OCI-LY3 (cell line): ENCODE measurements at regions not wholly inside any gene's neighbourhood (a gene's known extent, or its start where the extent isn't known, plus 50 kb on each side); places are given as distances from the start of the nearest gene placed in this dataset.

Experiments
- H2AFZ ChIP-seq: fragments of 200-600, 300-600 bp; shearing (Covaris generic); 2 replicates; pipeline ENCODE4 v1.6.0; 2014; ENCODE audit warnings: antibody characterized with exemption, low read depth, low read length
- H3K27ac ChIP-seq: fragments of 200-600, 300-600 bp; sonication (generic); 2 replicates; pipeline ENCODE4 v1.5.1; 2014; ENCODE audit warnings: mild to moderate bottlenecking, low read length, moderate library complexity, mixed read lengths
- H3K27me3 ChIP-seq: fragments of 200-600, 300-600 bp; sonication (generic); 2 replicates; pipeline ENCODE4 v1.6.1; 2014; ENCODE audit warnings: low read depth, low read length, mixed read lengths
- H3K36me3 ChIP-seq: fragments of 200-600, 300-600 bp; sonication (generic); replicated peaks from 2 replicates; pipeline ENCODE3; 2014; ENCODE audit warnings: low read depth, low read length, mixed read lengths
- H3K4me1 ChIP-seq: fragments of 300-600, 200-600 bp; sonication (generic); 2 replicates; pipeline ENCODE4 v1.6.1; 2014; ENCODE audit warnings: low read length, mixed read lengths
- H3K4me2 ChIP-seq: fragments of 200-600, 300-600 bp; sonication (generic); 2 replicates; pipeline ENCODE4 v1.6.1; 2014; ENCODE audit warnings: low read length, mixed read lengths
- H3K4me3 ChIP-seq: fragments of 300-600, 200-600 bp; sonication (generic); 2 replicates; pipeline ENCODE4 v1.5.1; 2014; ENCODE audit warnings: antibody characterized with exemption, mild to moderate bottlenecking, low read length, moderate library complexity
- H3K79me2 ChIP-seq: fragments of 300-600, 200-600 bp; shearing (Covaris generic); 2 replicates; pipeline ENCODE4 v1.6.1; 2014; ENCODE audit warnings: mild to moderate bottlenecking, low read length, mixed read lengths
- H3K9ac ChIP-seq: fragments of 300-600, 200-600 bp; shearing (Covaris generic); 2 replicates; pipeline ENCODE4 v1.6.0; 2014; ENCODE audit warnings: mild to moderate bottlenecking, low read length, moderate library complexity
- H3K9me3 ChIP-seq: fragments of 200-600, 300-600 bp; shearing (Covaris generic); 2 replicates; pipeline ENCODE4 v1.6.1; 2014; ENCODE audit warnings: low read length, mixed read lengths; ENCODE audit not compliant: insufficient read depth
- H4K20me1 ChIP-seq: fragments of 200-600, 300-600 bp; sonication (generic); 2 replicates; pipeline ENCODE4 v1.6.1; 2016; ENCODE audit warnings: low read length, mixed read lengths; ENCODE audit not compliant: insufficient read depth
- CTCF ChIP-seq: fragments of 200-600, 300-600 bp; sonication (generic); IDR thresholded peaks from 2 replicates; pipeline ENCODE4 v1.5.1; 2014; ENCODE audit warnings: antibody characterized with exemption, low read length, low read depth
- EZH2phosphoT487 ChIP-seq: fragments of 200-600 bp; shearing (Covaris generic); IDR thresholded peaks from 2 replicates; pipeline ENCODE4 v1.6.1; 2018; ENCODE audit warnings: antibody characterized with exemption, mixed run types, low read depth

GRCh38 chr4:115234405-115235093 is 121.1 kb upstream of the NDST4 start:
- H3K27me3 ChIP-seq: peaks cover 9% of the 10 kb centered on the region; the same call in 1 of the 2 replicates
- H3K9ac ChIP-seq: peak overlapping the region; percentile 10; the same call in 1 of the 2 replicates
- peaks cover 30% of the 10 kb centered on the region for H3K4me1 ChIP-seq
- no peaks in the 10 kb centered on the region for H3K36me3 ChIP-seq
- TF ChIP-seq EZH2phosphoT487 (no peak), CTCF (peak; percentile 86)
- peak overlapping the region; percentile 67 for H3K4me2 ChIP-seq
- H4K20me1 ChIP-seq: no peaks in the 10 kb centered on the region
- peak overlapping the region; percentile 43; the same call in 1 of the 2 replicates for H2AFZ ChIP-seq
- peak overlapping the region; percentile 42 for H3K4me3 ChIP-seq
- no peaks in the 10 kb centered on the region for H3K9me3 ChIP-seq
- no peaks in the 10 kb centered on the region for H3K79me2 ChIP-seq
- H3K27ac ChIP-seq: no peak overlapping the region

GRCh38 chr4:115233600-115233999 is 120.2 kb upstream of the NDST4 start:
- Histone ChIP-seq H3K36me3 (no peaks in the 10 kb centered on the region), H3K4me1 (peaks cover 30% of the 10 kb centered on the region), H3K9me3 (no peaks in the 10 kb centered on the region), H2AFZ (no peak overlapping the region), H4K20me1 (no peaks in the 10 kb centered on the region), H3K27ac (no peak overlapping the region), H3K9ac (no peak overlapping the region), H3K4me3 (no peak overlapping the region), H3K79me2 (no peaks in the 10 kb centered on the region), H3K4me2 (peak overlapping the region; percentile 32), H3K27me3 (peaks cover 9% of the 10 kb centered on the region; the same call in 1 of the 2 replicates)
- TF ChIP-seq CTCF (no peak), EZH2phosphoT487 (no peak)

GRCh38 chr4:115229873-115230272 is 116.5 kb upstream of the NDST4 start:
- Histone ChIP-seq H3K9ac (no peak overlapping the region), H4K20me1 (no peaks in the 10 kb centered on the region), H3K9me3 (no peaks in the 10 kb centered on the region), H3K79me2 (no peaks in the 10 kb centered on the region), H3K27me3 (peaks cover 9% of the 10 kb centered on the region; the same call in 1 of the 2 replicates), H3K36me3 (no peaks in the 10 kb centered on the region), H2AFZ (no peak overlapping the region), H3K27ac (no peak overlapping the region), H3K4me2 (peak overlapping the region; percentile 39), H3K4me1 (peaks cover 25% of the 10 kb centered on the region), H3K4me3 (no peak overlapping the region)
- TF ChIP-seq EZH2phosphoT487 (no peak), CTCF (no peak)

GRCh38 chr4:115228851-115229250 is 115.4 kb upstream of the NDST4 start:
- Histone ChIP-seq H3K27me3 (peaks cover 9% of the 10 kb centered on the region; the same call in 1 of the 2 replicates), H3K9ac (no peak overlapping the region), H3K27ac (no peak overlapping the region), H3K79me2 (no peaks in the 10 kb centered on the region), H3K36me3 (no peaks in the 10 kb centered on the region), H2AFZ (no peak overlapping the region), H3K4me3 (no peak overlapping the region), H3K9me3 (no peaks in the 10 kb centered on the region), H3K4me2 (no peak overlapping the region), H3K4me1 (peaks cover 18% of the 10 kb centered on the region), H4K20me1 (no peaks in the 10 kb centered on the region)
- no peak for TF ChIP-seq EZH2phosphoT487
